HG02642 (cell line): ENCODE measurements at regions not wholly inside any gene's neighbourhood (a gene's known extent, or its start where the extent isn't known, plus 50 kb on each side); places are given as distances from the start of the nearest gene placed in this dataset.

Experiments used
- ATAC-seq: cut with Tn5 transposase; IDR thresholded peaks from one replicate; pipeline ENCODE4 v1.9.1; 2021; ENCODE audit warnings: mild to moderate bottlenecking; ENCODE audit not compliant: unreplicated experiment, poor library complexity

DNA sequence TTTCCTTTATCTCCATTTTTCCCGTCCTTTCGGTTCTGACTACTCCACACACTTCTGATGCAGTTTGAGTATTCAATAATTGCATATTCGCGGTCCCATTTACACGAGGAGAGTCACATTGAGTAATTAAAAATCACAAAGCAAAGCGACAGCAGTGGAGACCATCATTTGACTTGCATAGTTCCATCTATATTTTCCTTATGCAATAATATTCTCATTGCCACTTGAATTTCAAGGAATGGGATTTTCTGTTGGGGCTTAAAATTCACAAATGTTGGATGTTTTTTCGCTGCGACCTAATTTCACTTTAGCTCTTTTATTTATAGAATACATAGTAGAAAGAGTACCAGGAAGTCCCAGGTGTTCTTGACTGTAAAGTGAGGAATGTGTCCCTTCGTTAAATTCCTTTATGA, 186.8 kb downstream of the ZEB2 start:
- ATAC-seq, result no peak

DNA sequence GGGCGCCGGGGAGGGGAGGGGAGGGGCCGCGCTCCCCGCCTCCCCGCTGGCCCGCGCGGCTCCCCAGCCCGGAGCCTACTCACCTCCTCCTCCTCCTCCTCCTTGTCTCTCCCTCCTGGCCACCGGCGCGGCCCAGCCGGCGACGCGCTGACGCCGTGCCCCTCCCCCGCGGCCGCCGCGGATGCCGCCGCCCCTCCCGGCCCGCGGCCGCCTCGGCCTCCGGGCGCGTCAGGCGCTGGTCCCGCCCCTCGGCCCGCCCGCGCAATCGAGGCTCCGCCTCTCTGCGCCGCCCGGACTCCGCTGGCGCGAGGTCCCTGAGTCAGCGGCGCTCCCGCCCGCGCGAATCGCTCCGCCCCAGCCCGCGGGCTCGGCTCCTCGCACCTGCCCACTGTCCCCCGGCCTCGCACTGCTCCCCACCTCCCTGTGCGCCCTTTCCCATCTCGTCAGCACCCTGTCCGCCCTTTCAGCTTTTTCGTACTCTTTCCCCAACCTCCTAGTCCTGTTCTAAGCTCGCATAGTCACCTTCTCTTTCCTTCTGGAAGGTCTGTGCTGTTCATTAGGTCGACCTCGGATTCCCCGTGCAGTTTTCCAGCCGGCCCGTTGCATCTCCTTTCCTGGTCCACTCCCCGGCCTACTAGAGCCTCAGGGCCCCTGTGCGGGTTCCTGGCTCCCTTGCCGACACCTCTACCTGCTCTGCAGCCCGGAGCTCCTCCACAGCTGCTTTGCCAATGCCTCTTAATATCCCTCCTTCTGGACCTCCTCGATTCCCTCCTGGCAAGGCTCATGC, 187.4 kb downstream of the ZEB2 start:
- peak; percentile 91 for ATAC-seq

DNA sequence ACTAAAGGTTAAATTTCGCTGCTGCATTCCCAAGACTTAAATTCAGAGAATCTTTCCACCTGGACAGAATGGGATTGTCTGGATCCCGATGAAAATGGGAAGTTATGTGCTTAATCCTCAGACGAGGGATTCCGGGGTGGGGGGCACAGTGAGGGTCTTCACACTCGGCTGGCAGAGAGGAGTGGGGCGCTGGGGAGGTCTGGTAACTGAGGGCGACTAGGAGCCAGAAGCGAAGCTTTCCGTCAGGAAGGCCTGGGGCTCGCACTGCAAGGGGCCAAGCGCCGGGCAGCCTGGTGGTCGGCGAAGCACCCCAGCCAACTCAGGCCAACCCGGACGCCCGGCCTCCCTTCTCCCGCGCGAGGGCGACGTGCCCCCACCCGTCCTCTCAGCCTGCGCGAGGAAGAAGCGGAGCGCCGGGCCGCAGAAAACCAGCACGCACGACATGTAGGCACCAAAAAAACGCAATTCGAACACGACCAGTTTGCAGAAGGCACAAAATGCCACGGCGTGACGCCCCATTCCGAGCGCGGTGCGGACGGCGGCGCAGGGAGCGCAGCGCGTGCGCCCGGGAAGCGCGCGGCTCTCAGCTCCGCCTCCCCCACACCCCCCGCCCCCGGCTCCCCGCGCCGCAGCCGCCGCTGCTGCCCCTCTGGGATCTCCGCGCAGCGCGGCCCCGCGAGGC, 188.1 kb downstream of the ZEB2 start:
- ATAC-seq, result peak; percentile 76

DNA sequence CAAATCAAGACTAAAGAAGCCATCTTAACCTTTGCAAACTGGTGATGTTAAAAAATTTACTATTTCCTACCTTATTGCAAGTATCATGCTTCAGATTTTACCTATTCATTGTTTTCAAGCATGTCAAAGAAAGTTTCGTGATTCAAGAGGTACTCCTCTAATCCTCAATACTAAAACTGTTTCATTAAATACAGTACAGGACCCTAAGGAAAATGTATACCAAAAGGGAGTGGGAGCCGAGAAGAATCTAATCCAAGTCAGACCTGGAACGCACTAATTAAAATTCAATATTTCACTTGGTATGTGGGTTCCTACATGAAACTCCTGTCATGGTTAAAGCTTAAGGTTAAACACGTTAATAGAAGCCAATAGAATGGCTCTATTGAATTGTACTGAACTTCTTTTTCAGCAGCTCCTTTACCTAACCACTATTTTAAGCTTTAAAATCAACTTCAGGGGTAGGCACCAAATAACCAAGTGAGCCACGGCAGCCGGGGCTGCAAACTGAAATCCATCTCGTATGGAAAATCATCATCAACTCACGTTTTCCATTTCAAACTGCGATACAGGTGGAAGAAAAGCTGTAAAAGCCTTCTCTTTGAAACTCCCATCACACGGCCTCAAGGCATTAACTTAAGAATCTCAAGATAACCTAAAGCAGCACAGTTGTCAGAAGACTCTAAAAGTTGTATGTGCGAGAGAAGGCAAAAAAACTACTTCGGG, 188.8 kb downstream of the ZEB2 start:
- ATAC-seq, result no peak

DNA sequence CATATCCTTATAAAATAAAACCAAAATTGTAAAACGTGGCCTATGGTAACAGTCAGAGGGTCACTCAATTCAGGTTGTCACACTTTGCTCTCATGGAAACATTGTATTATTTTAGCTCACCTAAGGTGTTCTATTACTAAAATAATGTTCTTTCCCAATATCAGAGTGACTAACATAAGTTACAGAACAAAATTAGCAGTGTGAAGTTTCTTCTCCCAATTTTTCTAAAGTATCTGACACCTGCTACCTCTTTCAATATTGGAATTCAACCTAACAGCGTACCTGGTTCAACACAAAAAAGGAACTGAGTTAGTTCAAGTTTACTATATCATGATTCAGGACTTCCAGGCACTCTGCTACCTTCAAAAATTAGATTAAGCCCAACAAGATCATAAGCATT, 190.4 kb downstream of the ZEB2 start:
- ATAC-seq, result no peak

DNA sequence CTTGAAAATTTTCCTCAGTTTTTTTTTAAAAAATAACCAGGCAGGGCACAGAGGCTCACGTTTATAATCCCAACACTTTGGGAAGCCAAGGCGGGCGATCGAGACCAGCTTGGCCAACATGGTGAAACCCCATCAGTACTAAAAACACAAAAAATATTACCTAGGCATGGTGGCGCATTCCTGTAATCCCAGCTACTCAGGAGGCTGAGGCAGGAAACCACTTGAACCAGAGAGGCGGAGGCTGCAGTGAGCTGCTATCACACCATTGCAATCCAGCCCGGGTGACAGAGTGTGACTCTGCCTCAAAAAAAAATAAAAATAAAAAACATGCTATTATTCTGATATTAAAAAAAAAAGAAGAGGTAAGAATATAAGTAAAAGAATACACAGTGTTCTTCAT, 191.0 kb downstream of the ZEB2 start:
- no peak for ATAC-seq

DNA sequence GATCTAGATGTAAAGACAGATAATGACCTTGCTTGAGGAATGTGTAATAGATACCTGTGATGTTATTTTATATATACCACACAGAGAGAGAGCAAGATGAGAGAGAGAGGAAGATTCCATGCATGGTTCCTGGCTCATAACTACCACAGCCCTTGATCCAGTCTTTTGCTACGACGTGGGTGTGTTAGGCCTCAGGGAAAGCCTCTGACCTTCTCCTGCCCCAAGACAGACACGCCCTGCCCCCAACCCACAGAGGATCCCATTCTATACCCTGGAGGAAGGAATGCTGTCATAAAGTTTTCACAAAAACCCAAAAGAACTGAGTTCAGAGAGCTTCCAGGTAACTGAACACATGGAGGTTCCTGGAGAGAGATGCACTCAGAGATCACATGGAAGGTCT, 193.1 kb downstream of the ZEB2 start:
- no peak for ATAC-seq

DNA sequence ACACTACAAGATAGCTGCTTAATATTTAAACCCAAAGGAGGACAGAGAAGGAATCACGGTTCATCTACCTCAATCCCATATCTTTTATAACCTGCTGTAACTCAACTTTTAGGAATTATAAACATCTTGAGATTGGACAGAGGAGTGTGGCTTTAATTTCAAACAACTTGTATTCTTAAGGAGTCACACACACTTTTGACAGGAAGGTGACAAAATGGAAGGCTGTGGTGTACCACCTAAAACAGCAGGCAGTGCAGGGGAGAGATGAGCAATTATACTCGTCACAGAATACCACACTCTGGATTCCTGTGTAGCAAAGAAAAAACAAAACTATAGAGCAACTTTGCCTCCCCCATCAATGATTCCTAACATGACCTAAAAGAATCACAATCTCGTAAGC, 194.8 kb downstream of the ZEB2 start:
- ATAC-seq, result peak; percentile 66

DNA sequence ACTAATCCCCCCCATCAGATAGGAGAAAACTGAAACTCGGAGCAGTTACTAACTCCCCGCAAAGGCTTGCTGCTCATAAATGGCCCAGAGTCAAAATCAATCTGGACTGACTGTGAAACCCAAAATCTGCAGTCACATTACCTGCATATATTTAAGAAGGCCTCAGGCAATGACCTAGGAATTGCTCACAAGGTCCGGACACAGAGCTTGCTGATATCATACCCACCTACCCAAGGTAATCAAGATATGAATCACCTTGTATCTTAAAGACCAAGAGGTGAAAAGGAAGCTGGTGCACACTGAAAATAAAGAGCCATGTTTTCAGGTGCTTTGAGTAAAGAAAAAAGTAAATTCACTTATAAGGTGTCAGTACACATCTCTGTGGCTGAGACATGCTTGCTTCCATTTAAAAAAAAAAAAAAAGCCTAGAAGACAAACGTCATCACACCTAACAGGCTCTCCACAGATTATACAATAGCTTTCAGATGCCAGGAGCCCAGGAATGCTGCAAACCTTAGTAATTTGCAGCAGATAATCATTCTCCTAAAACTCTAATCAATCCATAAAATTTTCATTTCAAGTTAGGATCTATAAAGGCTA, 195.4 kb downstream of the ZEB2 start:
- ATAC-seq, result peak; percentile 45

DNA sequence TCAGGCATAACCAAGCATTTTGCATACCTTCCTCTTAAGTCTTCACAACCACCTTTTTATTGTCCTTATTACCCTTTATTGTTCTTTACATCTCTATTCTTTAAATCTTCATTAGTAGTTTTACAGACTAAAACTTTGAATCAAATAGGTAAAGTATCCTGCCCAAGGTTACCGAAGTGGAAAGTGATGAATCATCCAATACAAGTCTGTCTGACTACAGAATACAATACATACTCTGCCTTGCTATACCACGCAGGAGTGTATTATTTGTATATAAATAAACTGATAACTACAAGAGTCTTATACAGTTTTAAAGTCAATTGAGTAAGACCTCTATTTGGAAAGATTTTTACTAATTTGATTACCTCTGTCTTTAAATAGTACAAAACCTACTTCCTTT, 196.0 kb downstream of the ZEB2 start:
- ATAC-seq, result peak; percentile 46

DNA sequence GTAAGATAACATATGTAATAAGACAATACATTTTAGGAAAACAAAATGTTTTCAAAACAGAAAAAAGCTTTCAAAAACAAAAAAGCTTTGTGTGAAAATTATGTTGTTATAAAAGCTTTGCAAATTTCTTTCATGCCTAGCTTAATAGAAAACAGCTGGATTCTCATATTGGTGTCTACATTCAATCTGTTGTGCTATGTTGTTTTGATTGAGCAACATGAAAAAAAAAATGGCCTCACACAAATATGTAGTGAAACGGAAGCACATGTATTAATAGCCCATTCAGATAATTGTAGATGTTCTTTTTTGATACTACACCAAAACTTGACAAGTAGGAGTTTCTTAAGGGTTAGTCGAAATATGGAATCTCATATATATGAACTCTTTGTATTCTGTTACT, 197.5 kb downstream of the ZEB2 start:
- no peak for ATAC-seq

DNA sequence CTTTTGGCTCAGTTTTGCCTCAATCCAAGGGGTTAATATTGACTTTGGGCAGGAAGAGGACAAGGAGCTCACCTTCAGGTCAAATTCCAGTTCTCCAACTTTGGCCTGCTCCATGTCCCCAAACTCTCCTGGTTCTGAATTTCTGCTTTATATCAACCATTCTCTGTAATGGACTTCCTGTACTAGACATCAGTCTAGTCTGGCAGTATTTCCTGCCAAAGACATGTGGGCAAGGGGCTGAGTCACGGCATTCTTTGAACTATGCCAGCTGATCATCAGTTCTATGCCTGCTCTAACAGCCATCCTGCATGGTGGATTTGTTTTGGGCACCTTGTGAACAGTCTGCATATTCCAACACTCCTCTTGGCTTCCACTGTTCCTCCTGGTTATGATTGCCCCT, 199.4 kb downstream of the ZEB2 start:
- ATAC-seq, result no peak

DNA sequence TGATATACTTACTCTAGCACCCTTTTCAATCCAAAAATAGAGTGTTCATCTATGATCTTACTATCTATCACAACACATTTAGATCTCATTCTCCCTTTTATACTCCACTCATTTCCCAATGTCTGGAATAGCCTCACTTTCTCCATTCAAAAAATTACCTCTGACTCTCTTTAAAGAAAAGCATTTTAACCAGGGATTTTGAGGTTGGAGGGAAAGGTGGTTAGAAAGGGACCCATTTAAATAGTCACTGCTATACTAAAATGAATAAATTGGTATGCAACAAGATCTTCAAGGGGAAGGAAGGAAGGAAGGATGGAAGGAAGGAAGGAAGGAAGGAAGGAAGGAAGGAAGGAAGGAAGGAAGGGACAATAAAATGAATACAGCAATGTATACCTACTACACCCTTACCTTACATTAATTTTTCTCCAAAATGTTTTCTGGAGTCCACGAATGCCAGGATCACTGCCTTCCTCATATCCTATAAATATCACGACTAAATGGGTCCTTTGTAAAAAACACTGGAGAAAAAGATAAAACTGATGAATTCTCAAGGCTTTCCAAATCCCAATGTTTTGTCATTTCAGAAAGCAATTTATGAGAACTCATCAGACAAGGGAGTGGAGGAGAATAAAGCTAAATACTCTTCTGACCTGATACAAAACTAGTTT, 202.7 kb downstream of the ZEB2 start:
- ATAC-seq, result no peak

DNA sequence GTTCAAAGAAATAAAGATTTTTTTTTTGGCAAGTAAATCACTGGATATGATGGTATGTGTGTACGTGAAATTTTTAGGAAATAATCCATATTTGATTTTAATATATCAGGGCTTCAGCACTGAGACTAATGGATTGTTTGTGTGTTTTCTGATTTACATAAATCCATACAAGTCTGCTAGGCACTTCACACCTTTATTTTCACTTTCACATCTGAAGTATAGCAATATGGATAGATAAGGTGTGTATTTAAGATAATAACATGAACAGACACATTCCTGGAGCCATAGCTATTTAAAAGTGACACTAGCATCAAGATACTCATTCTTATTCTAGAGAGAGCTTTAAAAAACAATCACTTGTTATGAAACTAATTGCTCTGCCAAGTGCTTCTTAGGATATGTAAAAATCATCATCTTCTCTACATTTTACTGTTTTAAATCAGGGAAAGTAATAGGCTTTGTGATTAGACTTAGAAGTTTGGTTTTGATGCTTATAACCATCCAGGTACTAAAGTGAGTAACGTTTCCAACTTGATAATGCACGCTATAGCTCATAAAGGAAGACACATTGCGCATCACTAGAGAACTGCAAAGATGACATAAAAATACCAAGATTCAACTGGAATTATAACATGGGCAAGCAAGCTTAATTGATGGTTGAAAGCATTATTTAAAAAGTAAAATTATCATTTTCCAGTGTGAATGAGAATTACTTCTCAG, 208.9 kb downstream of the ZEB2 start:
- no peak for ATAC-seq

DNA sequence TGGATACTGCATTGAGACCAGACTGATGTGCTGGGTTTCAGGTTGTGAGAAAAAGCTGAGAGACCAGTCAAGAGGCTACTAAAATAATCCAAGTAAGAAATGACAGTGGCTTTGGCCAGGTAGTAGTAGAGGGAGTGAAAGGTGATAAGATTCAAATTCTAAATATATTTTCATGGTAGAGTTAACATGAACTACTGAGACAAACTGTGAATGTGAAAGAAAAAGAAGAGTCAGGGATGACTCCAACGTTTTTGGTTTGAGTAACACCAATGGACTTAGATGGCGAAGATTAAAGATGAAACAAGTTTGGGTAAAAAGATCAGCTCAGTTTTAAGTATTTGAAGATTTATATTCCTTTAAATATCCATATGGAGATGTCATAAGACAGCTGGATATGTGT, 209.4 kb downstream of the ZEB2 start:
- ATAC-seq, result no peak

DNA sequence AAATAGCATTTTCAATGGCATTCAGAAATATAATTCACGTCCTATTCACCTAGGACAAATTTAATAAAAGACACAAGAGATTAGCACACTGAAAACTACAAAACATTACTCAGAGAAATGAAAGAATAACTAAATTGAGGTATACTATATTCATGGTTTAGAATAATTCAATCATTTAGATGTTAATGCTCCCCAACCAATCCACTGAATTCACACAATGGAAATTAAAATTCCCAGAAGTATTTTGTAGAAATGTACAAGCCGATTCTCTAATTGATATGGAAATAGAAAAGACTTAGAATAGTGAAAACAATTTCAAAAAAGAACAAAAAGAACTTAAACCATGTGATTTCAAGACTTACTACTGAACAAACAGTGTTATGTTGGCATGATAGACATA, 212.2 kb downstream of the ZEB2 start:
- ATAC-seq, result no peak

DNA sequence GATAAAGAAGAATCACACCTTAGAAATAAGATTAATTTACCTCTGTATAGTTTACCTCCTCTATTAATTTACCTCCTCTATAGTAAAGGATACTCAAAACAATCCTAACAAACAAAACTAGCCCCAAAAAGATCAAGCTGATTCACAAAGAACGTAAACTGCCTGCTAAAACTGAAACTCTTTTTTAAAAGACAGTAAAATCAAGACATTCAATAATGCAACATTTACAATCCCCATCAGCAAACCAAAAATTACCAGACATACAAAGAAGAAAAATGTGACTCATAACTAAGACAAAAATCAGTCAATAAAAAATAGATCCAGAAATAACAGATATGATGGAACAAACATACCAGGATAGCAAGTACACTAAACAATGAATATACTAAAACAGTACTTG, 215.7 kb downstream of the ZEB2 start:
- no peak for ATAC-seq

DNA sequence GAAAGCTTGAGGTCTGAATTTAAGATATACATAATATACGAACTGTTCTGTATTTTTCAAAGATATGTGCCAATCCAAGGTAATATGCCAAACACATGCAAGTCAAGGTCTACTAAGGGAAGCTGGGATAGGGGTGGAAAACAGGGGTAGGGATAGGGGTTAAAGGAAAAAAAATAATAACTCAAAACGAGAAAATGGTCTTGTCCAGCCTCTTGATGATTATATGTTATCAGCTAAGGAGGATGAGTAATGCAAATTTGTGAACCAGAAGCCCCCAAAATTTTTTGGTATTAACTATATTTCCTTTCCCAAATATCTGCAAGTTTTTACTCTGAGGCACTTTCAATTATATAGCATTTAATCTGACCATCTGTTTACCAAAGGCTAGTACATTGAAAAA, 219.3 kb downstream of the ZEB2 start:
- no peak for ATAC-seq

DNA sequence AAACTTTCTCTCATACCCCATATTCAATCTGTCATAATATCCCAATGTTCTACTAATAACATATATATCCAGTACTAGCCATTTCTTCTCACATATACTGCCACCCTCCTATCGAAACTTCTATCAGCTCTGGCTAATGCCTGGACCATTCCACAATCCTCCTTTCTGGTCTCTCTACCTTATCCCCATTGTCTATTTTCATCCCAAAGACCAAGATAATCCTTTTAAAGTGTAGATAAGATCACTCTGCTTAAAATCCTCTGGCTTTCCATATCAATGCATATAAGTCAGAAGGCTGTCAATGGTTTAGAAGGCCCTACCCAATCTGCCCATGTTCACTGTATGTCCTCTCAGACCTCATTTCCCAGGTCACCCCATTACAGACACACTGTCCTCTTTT, 229.6 kb downstream of the ZEB2 start:
- no peak for ATAC-seq

DNA sequence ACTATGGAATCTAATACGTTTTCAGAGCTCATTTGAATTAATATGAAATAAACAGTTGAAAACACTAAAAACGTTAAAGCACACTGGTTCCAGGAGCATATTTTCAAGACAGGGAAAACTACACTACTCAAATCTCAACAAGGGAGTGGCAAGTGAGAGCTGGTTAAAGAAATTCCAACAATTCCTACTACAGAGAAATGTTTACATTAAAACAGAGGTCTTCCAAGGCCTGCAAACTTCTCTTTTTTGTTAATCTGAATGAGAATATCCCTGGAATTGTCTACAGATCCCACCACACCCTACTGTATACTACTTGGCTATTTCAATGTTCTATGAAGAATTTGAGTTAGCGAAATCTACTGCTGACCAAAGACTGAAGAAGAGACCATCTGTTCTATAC, 231.5 kb downstream of the ZEB2 start:
- ATAC-seq, result no peak
